HT-29 (cell line): ENCODE measurements at regions not wholly inside any gene's neighbourhood (a gene's known extent, or its start where the extent isn't known, plus 50 kb on each side); places are given as distances from the start of the nearest gene placed in this dataset.

Experiments
- DNase-seq: peaks from one replicate; pipeline ENCODE4 v3.0.0-alpha.2; 2015; ENCODE audit warnings: low spot score

GRCh38 chr5:68793993-68794392 lies 299.8 kb upstream of the SLC30A5 start:
- no peak for DNase-seq

GRCh38 chr5:68795190-68795589 lies 298.6 kb upstream of the SLC30A5 start:
- no peak for DNase-seq

- no peak for DNase-seq
These were observed 294.7 kb upstream of the SLC30A5 start for GRCh38 chr5:68798877-68799843.

- no peak for DNase-seq
These were observed 291.4 kb upstream of the SLC30A5 start for GRCh38 chr5:68802430-68802829.

GRCh38 chr5:68803881-68804319 lies 289.9 kb upstream of the SLC30A5 start:
- DNase-seq: no peak

- no peak for DNase-seq
These were observed 289.5 kb upstream of the SLC30A5 start for GRCh38 chr5:68804343-68804742.

- no peak for DNase-seq
These were observed 288.4 kb upstream of the SLC30A5 start for GRCh38 chr5:68805444-68805843.

GRCh38 chr5:68817632-68818031 lies 276.2 kb upstream of the SLC30A5 start:
- DNase-seq: no peak

GRCh38 chr5:68818057-68818695 lies 275.6 kb upstream of the SLC30A5 start:
- DNase-seq: no peak

- no peak for DNase-seq
These were observed 274.9 kb upstream of the SLC30A5 start for GRCh38 chr5:68818870-68819269.

- DNase-seq: no peak
These were observed 272.8 kb upstream of the SLC30A5 start for GRCh38 chr5:68821056-68821455.

GRCh38 chr5:68822796-68823195 lies 271.0 kb upstream of the SLC30A5 start:
- DNase-seq: no peak

- DNase-seq: no peak
These were observed 270.5 kb upstream of the SLC30A5 start for GRCh38 chr5:68823301-68823700.

GRCh38 chr5:68830377-68830898 lies 263.4 kb upstream of the SLC30A5 start:
- no peak for DNase-seq

GRCh38 chr5:68834491-68834981 lies 259.3 kb upstream of the SLC30A5 start:
- DNase-seq: no peak

GRCh38 chr5:68838157-68838718 lies 255.6 kb upstream of the SLC30A5 start:
- DNase-seq: no peak

GRCh38 chr5:68839019-68839552 lies 254.7 kb upstream of the SLC30A5 start:
- DNase-seq: no peak

- no peak for DNase-seq
These were observed 250.0 kb upstream of the SLC30A5 start for GRCh38 chr5:68843624-68844364.

- no peak for DNase-seq
These were observed 248.7 kb upstream of the SLC30A5 start for GRCh38 chr5:68845131-68845530.

GRCh38 chr5:68846828-68847227 lies 247.0 kb upstream of the SLC30A5 start:
- DNase-seq: no peak

- no peak for DNase-seq
These were observed 245.7 kb upstream of the SLC30A5 start for GRCh38 chr5:68848091-68848490.
